ENCODE measurements at regions not wholly inside any gene's neighbourhood (a gene's known extent, or its start where the extent isn't known, plus 50 kb on each side); places are given as distances from the start of the nearest gene placed in this dataset.

GRCh38 chr1:90104941-90105538 lies 110.1 kb downstream of the ZNF326 start:
- TF ChIP-seq CTCF (IDR thresholded peaks at IDR 0.05): no peak
- no peak for TF ChIP-seq POLR2A (IDR thresholded peaks at IDR 0.05)
